ENCODE measurements at regions not wholly inside any gene's neighbourhood (a gene's known extent, or its start where the extent isn't known, plus 50 kb on each side); places are given as distances from the start of the nearest gene placed in this dataset.

- Histone ChIP-seq H3K27ac (ENCODE audit: insufficient read depth, low read length) (no peak overlapping the region), H3K18ac (ENCODE audit: low read depth, low read length) (no peak overlapping the region), H3K9me1 (ENCODE audit: insufficient read depth, low read length) (no peaks in the 10 kb centered on the region), H2AK9ac (replicated peaks; ENCODE audit: low read depth, low read length, poor library complexity) (no peak overlapping the region), H4K5ac (ENCODE audit: low read depth, low read length) (no peak overlapping the region), H3K9ac (ENCODE audit: low read depth, low read length) (no peak overlapping the region), H3K36me3 (ENCODE audit: control insufficient read depth, insufficient read depth, low read length) (no peaks in the 10 kb centered on the region), H3K79me1 (ENCODE audit: low read depth in 1 of 2, low read length in 2 of 2) (no peaks in the 10 kb centered on the region), H4K91ac (ENCODE audit: insufficient read depth, low read depth, low read length) (no peak overlapping the region), H2BK5ac (ENCODE audit: low read depth, low read length, poor library complexity, severe bottlenecking) (no peak overlapping the region), H3K14ac (replicated peaks; ENCODE audit: low read depth, low read length) (no peak overlapping the region), H2BK120ac (ENCODE audit: low read depth, low read length) (no peak overlapping the region), H3K4me2 (ENCODE audit: low read depth, low read length) (no peak overlapping the region), H2BK20ac (ENCODE audit: low read depth, low read length) (no peak overlapping the region), H2AK5ac (ENCODE audit: low read depth, low read length) (no peak overlapping the region), H3K56ac (ENCODE audit: extremely low read depth, insufficient read depth, low read length) (no peak overlapping the region), H4K8ac (ENCODE audit: low read depth in 2 of 2, low read length in 2 of 2) (no peak overlapping the region), H3K27me3 (ENCODE audit: control insufficient read depth, insufficient read depth, low read length) (no peaks in the 10 kb centered on the region), H2BK15ac (ENCODE audit: low read depth, low read length) (no peak overlapping the region), H3K4me1 (ENCODE audit: control insufficient read depth, insufficient read depth, low read length) (no peaks in the 10 kb centered on the region), H3K4me3 (ENCODE audit: insufficient read depth, low read depth, low read length) (no peak overlapping the region), H3K9me3 (ENCODE audit: control insufficient read depth, insufficient read depth, low read length) (peaks cover 2% of the 10 kb centered on the region; the same call in 1 of the 2 replicates), H3K4ac (ENCODE audit: low read depth, low read length) (no peak overlapping the region), H3K23ac (ENCODE audit: low read depth, low read length) (no peak overlapping the region), H2AFZ (replicated peaks; ENCODE audit: low read length, poor library complexity) (no peak overlapping the region), H4K20me1 (ENCODE audit: insufficient read depth, low read length) (no peaks in the 10 kb centered on the region)
- no TSS peak for BruUV-seq (replicated peaks)
- TF ChIP-seq MAZ (IDR thresholded peaks at IDR 0.05; ENCODE audit: borderline replicate concordance, low read depth, low read length) = no peak
- no peak for TF ChIP-seq RFX5 (IDR thresholded peaks at IDR 0.05; ENCODE audit: low read depth, low read length)
- DNase-seq (no peak), ATAC-seq (ENCODE audit: low read depth) (no peak)
- intact Hi-C loops (cut with micrococcal nuclease) (no loop called here), dilution Hi-C loops (cut with HindIII; ENCODE audit: low sequenced_read_pairs, unreplicated experiment) (no loop called here), in situ Hi-C loops (cut with MboI; ENCODE audit: low sequenced_read_pairs) (no loop called here)
- WGBS, 2 experiments (ENCODE audit: extremely low coverage in 2 of 2, insufficient read length in 1 of 2) = no CpG with 5 or more reads among the region's 2 CpGs
- ChIA-PET CTCF (no interaction called here), POLR2A (ENCODE audit: unreplicated experiment) (no interaction called here)
Measured at GRCh38 chr13:87877477-87877876, 206.3 kb downstream of the SLITRK5 start.

All from IMR-90 (cell line).